ENCODE measurements at regions not wholly inside any gene's neighbourhood (a gene's known extent, or its start where the extent isn't known, plus 50 kb on each side); places are given as distances from the start of the nearest gene placed in this dataset.
A peak's percentile ranks its signal among the peaks of the same experiment; 100 is the strongest.

- Histone ChIP-seq H3K18ac (ENCODE audit: insufficient read length, low read depth, low read length) (no peak overlapping the region), H3K79me1 (ENCODE audit: insufficient read depth, low read depth, low read length, poor library complexity, severe bottlenecking) (no peaks in the 10 kb centered on the region), H3K27me3 (ENCODE audit: insufficient read depth, low read length) (no peaks in the 10 kb centered on the region), H4K8ac (replicated peaks; ENCODE audit: insufficient read length, low read depth, low read length) (no peak overlapping the region), H3K4ac (ENCODE audit: low read depth, low read length) (no peak overlapping the region), H2BK12ac (ENCODE audit: insufficient read length, low read depth, low read length) (no peak overlapping the region), H3K79me2 (ENCODE audit: insufficient read depth, low read length) (no peaks in the 10 kb centered on the region), H2BK120ac (ENCODE audit: low read depth, low read length, poor library complexity, severe bottlenecking) (no peak overlapping the region), H3K23me2 (ENCODE audit: insufficient read length, low read depth, low read length, poor library complexity, severe bottlenecking) (no peaks in the 10 kb centered on the region), H2AK5ac (ENCODE audit: insufficient read length, low read length) (no peak overlapping the region), H3K23ac (ENCODE audit: insufficient read length, low read depth, low read length) (no peak overlapping the region), H4K20me1 (ENCODE audit: control insufficient read depth, insufficient read depth, insufficient read length) (no peaks in the 10 kb centered on the region), H3K4me1 (ENCODE audit: insufficient read depth, low read length) (no peaks in the 10 kb centered on the region), H2BK15ac (ENCODE audit: low read depth, low read length) (no peak overlapping the region), H3K4me2 (ENCODE audit: insufficient read depth, insufficient read length, low read length) (no peak overlapping the region), H3K56ac (ENCODE audit: insufficient read length, low read depth, low read length) (no peak overlapping the region), H2BK20ac (ENCODE audit: low read depth, low read length, poor library complexity, severe bottlenecking) (no peak overlapping the region), H4K91ac (ENCODE audit: insufficient read length, low read depth, low read length) (no peak overlapping the region), H3K9me3 (ENCODE audit: control insufficient read depth, low read depth, low read length) (no peaks in the 10 kb centered on the region), H3K14ac (ENCODE audit: insufficient read depth, low read length) (no peak overlapping the region), H3T11ph (ENCODE audit: low read length) (no peak overlapping the region), H2AFZ (ENCODE audit: low read length) (no peak overlapping the region), H3K9ac (ENCODE audit: extremely low read depth, insufficient read length, low read length) (no peak overlapping the region), H2BK5ac (ENCODE audit: insufficient read length, low read length) (no peak overlapping the region), H4K5ac (ENCODE audit: insufficient read length, low read depth, low read length) (no peak overlapping the region), H3K27ac (ENCODE audit: insufficient read length, low read depth, low read length) (no peak overlapping the region)
- Mint-ChIP-seq H3K27ac (no peak overlapping the region), H3K4me1 (peaks cover 0 to 9% of the 10 kb centered on the region in 2 experiments; a peak in 1 of 4 replicates), H3K27me3 (ENCODE audit: low read depth) (peaks cover 21% of the 10 kb centered on the region), H3K9me3 (peaks cover 0 to 2% of the 10 kb centered on the region in 2 experiments; a peak in 1 of 5 replicates), H3K36me3 (ENCODE audit: insufficient read depth in 1 of 3, low read depth in 3 of 3) (no peaks in the 10 kb centered on the region), H3K4me3 (no peak overlapping the region)
- no CpG with 5 or more reads among the region's 5 CpGs for WGBS (ENCODE audit: extremely low coverage, insufficient read length, low lambda C conversion rate)
- TF ChIP-seq CTCF (conservative IDR thresholded peaks at IDR 0.05), result no peak
- DNase-seq, result peak; percentile 4
Observed at GRCh38 chr10:130440494-130440893, 304.3 kb downstream of the GLRX3 start.

Data from H9 (cell line).